Medulla oblongata (tissue), 1 donor: ENCODE measurements at regions not wholly inside any gene's neighbourhood (a gene's known extent, or its start where the extent isn't known, plus 50 kb on each side); places are given as distances from the start of the nearest gene placed in this dataset.

ENCODE experiments used
- DNase-seq: peaks from one replicate; pipeline ENCODE4 v3.0.0-alpha.2; 2015; ENCODE audit errors: extremely low spot score

DNA sequence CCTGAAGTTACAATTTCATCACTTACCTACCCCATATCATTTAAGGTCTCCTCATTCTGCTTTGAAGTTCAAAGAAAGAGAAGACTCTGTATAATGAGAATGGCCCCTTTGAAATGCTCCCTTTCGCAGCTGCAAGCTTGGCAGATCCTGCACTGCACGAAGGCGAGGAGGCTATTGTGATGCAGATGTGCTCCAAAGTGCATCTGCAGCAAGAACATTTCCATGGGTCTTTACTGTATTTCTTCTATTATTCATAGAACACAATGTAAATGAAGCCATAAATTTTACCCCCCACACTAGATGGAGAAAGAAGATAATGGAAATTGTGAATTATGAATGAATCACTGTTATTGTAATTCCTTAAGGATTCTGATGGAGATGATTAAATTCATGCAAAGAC is 178.7 kb downstream of the CHD9NB start:
- peak; percentile 7 for DNase-seq

DNA sequence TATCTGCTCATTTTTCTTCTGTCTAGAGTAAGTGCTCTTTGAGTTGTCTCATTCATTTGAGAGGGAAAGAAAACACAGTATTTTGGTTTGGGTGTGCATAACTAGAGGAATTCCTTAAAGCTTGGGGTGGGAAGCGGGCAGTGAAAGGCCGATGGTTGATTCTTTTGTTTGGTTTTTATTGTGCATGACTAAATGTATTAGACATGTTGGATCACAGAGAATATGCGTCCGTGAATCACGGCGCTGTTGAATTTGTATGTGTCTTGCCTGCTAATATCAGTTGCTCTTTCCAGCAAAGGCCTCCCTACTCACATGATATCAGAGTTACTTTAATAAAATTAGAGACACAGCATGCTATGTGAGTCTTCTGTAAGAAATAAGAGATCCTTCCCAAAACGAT is 180.0 kb downstream of the CHD9NB start:
- no peak for DNase-seq

GRCh38 chr16:52871481-52871880 is 181.2 kb downstream of the CHD9NB start:
- no peak for DNase-seq

GRCh38 chr16:52869243-52869642 is 183.5 kb downstream of the CHD9NB start:
- DNase-seq, result no peak

GRCh38 chr16:52863000-52863399 is 189.7 kb downstream of the CHD9NB start:
- no peak for DNase-seq

GRCh38 chr16:52861614-52862022 is 191.1 kb downstream of the CHD9NB start:
- peak; percentile 35 for DNase-seq

GRCh38 chr16:52855463-52855862 is 197.2 kb downstream of the CHD9NB start:
- no peak for DNase-seq

- no peak for DNase-seq
These were observed 199.7 kb downstream of the CHD9NB start for GRCh38 chr16:52852978-52853377.

- no peak for DNase-seq
These were observed 201.4 kb downstream of the CHD9NB start for GRCh38 chr16:52851211-52851740.

- no peak for DNase-seq
These were observed 209.3 kb downstream of the CHD9NB start for GRCh38 chr16:52843381-52843780.

DNA sequence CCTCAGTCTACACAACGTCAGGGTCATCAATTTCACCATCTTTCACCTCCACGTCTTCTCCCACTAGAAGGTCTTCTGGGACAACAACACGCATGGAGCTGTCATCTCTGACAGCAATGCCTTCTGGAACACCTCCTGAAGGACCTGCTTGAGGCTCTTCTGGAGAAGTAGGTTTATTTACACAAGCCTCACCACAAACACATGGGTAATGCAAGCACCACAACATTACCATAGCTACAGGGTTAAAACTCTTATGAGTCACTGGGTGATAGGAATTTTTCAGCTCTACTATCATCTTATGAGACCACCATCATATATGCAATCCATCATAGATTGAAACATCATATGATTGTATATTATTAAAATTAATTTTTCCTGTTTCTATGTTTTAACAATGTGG is 215.4 kb downstream of the CHD9NB start:
- no peak for DNase-seq

GRCh38 chr16:52834736-52835465 is 217.8 kb downstream of the CHD9NB start:
- DNase-seq, result no peak

- no peak for DNase-seq
These were observed 219.9 kb downstream of the CHD9NB start for GRCh38 chr16:52832771-52833170.

GRCh38 chr16:52827456-52827855 is 225.2 kb downstream of the CHD9NB start:
- DNase-seq, result no peak

- DNase-seq, result no peak
These were observed 226.8 kb downstream of the CHD9NB start for GRCh38 chr16:52825892-52826291.

GRCh38 chr16:52819808-52820207 is 232.9 kb downstream of the CHD9NB start:
- DNase-seq, result no peak

- DNase-seq, result no peak
These were observed 233.3 kb downstream of the CHD9NB start for GRCh38 chr16:52819405-52819804.

GRCh38 chr16:52817696-52818095 is 235.0 kb downstream of the CHD9NB start:
- no peak for DNase-seq

GRCh38 chr16:52816993-52817392 is 235.7 kb downstream of the CHD9NB start:
- no peak for DNase-seq

GRCh38 chr16:52812678-52813556 is 239.8 kb downstream of the CHD9NB start:
- no peak for DNase-seq

GRCh38 chr16:52805559-52806168 is 247.0 kb downstream of the CHD9NB start:
- no peak for DNase-seq

DNA sequence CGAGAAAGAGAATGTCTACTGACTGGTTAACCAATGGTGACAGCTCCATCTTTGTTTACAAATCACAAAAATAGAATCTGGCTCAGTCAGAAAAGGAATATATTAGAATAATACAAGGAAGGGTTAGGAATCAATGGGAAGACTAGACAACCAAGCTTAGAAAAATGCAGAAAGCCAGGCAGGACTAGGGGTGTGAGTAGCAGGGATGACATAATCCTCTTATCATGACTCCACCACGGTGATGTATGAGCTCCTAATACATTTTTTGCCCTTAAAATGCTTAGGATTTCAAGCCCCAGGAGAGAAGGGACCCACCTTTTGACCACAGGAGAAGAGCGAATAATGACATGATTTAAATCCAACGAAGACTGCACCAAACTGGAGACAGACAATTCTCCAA is 252.3 kb downstream of the CHD9NB start:
- no peak for DNase-seq
